PFSK-1 (cell line): ENCODE measurements at regions not wholly inside any gene's neighbourhood (a gene's known extent, or its start where the extent isn't known, plus 50 kb on each side); places are given as distances from the start of the nearest gene placed in this dataset.

Experiments used
- FOXP2 ChIP-seq: optimal IDR thresholded peaks from 2 replicates; pipeline ENCODE3; 2011; ENCODE audit warnings: borderline replicate concordance, control low read depth, inconsistent platforms; ENCODE audit not compliant: insufficient read depth; ENCODE audit errors: extremely low read length, extremely low read depth
- POLR2AphosphoS5 ChIP-seq: IDR thresholded peaks from 2 replicates; pipeline ENCODE4 v1.6.1; 2012; ENCODE audit warnings: low read depth, mild to moderate bottlenecking, control low read depth, low read length, moderate library complexity
- SIN3A ChIP-seq: IDR thresholded peaks from 2 replicates; pipeline ENCODE4 v1.6.1; 2012; ENCODE audit warnings: mild to moderate bottlenecking, low read length, moderate library complexity, borderline replicate concordance; ENCODE audit not compliant: insufficient read depth
- TAF1 ChIP-seq: IDR thresholded peaks from 2 replicates; pipeline ENCODE4 v1.6.1; 2012; ENCODE audit warnings: low read length, control low read depth, borderline replicate concordance; ENCODE audit not compliant: insufficient read depth
- TF ChIP-seq, protein P1 (sequence below), 2 experiments: IDR thresholded peaks; 2 replicates each; pipeline versions ENCODE4 v1.6.1 to v1.8.0; 2011 to 2012; ENCODE audit warnings: low read depth in 2 of 2, low read length in 2 of 2, control low read depth in 1 of 2, inconsistent platforms in 1 of 2, mild to moderate bottlenecking in 1 of 2, moderate library complexity in 1 of 2; ENCODE audit not compliant: insufficient read depth in 1 of 2

DNA sequence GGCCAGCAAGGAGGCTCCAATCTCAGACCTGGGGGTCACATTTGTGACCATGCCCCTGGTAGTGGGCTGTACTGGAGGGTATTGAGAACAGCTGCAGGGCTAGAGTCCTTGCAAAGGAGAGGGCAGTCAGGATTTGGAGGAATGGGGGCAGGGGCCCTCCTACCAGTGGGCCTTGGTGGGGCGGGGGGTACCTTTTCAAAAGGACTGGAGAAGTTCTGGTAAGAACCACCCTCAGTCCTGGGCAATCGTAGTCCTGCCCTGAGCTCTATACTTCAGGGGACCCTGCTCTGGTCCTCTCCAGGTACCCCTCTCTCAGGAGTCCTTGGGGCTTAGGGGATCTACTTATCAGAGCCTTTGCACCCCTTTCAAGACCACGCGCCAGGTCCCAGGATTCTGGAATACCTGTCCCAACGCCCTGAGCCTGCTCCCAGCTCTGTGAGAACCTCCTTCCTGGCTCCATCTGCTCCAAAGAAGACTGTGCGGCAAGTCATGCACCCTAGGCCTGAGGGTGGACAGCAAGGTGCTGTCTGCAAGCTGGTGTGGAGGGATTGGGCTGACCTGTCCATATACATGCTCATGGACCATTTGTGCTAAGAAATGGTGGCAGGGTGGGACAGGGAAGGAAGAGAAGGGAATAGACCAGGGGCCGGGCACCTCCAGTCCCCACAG, 134.1 kb upstream of the EEPD1 start:
- no peak for TF ChIP-seq SIN3A
- TF ChIP-seq, protein P1, sequence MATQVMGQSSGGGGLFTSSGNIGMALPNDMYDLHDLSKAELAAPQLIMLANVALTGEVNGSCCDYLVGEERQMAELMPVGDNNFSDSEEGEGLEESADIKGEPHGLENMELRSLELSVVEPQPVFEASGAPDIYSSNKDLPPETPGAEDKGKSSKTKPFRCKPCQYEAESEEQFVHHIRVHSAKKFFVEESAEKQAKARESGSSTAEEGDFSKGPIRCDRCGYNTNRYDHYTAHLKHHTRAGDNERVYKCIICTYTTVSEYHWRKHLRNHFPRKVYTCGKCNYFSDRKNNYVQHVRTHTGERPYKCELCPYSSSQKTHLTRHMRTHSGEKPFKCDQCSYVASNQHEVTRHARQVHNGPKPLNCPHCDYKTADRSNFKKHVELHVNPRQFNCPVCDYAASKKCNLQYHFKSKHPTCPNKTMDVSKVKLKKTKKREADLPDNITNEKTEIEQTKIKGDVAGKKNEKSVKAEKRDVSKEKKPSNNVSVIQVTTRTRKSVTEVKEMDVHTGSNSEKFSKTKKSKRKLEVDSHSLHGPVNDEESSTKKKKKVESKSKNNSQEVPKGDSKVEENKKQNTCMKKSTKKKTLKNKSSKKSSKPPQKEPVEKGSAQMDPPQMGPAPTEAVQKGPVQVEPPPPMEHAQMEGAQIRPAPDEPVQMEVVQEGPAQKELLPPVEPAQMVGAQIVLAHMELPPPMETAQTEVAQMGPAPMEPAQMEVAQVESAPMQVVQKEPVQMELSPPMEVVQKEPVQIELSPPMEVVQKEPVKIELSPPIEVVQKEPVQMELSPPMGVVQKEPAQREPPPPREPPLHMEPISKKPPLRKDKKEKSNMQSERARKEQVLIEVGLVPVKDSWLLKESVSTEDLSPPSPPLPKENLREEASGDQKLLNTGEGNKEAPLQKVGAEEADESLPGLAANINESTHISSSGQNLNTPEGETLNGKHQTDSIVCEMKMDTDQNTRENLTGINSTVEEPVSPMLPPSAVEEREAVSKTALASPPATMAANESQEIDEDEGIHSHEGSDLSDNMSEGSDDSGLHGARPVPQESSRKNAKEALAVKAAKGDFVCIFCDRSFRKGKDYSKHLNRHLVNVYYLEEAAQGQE (IDR thresholded peaks at IDR 0.05; ENCODE audit: insufficient read depth in 1 of 2, low read depth in 2 of 2, low read length in 2 of 2), result no peak
- TF ChIP-seq TAF1, result no peak
- no peak for TF ChIP-seq FOXP2

DNA sequence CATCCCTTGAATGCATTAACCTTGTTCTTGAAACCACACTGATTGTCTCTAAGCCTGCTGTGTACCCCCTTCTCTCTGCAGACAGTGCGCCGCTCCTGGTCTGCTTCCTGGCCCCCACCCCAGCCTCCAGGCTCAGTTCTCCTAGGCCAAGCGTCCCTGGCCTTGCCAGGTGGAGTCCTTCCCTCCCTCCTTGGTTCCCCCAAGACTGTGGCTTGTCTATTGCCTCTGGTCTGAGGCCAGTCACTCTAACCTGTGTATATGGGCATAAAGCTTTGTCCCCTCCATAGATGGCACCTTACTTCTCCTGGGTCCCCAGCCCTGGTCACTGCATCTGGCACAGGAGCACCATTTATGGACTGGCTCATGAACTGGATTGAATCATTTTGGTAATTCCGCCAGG, 133.5 kb upstream of the EEPD1 start:
- no peak for TF ChIP-seq POLR2AphosphoS5
- TF ChIP-seq, protein P1 (IDR thresholded peaks at IDR 0.05; ENCODE audit: insufficient read depth in 1 of 2, low read depth in 2 of 2, low read length in 2 of 2), result no peak
- no peak for TF ChIP-seq SIN3A
- no peak for TF ChIP-seq FOXP2
- no peak for TF ChIP-seq TAF1

DNA sequence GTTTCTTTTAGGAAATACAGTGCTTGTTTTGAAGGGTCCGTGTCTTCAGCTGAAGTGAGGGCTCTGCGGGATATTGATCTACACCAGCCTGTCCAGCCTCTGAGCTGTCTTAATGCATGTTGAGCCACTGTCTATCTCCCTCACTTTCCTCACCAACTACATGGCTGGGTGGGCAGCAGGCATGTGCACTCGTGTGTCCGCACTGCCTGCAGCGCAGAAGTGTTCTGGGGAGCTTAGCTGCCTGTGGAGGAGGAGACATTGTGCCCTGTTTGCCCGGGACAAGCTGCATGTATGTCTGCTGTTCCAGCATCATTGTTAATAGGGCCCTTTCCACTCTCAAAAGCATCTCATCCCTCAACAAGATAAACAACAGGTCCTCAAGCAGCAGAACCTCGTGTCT, 133.1 kb upstream of the EEPD1 start:
- TF ChIP-seq SIN3A, result no peak
- TF ChIP-seq FOXP2, result no peak
- no peak for TF ChIP-seq TAF1
- TF ChIP-seq, protein P1 (IDR thresholded peaks at IDR 0.05; ENCODE audit: insufficient read depth in 1 of 2, low read depth in 2 of 2, low read length in 2 of 2), result no peak
- no peak for TF ChIP-seq POLR2AphosphoS5

DNA sequence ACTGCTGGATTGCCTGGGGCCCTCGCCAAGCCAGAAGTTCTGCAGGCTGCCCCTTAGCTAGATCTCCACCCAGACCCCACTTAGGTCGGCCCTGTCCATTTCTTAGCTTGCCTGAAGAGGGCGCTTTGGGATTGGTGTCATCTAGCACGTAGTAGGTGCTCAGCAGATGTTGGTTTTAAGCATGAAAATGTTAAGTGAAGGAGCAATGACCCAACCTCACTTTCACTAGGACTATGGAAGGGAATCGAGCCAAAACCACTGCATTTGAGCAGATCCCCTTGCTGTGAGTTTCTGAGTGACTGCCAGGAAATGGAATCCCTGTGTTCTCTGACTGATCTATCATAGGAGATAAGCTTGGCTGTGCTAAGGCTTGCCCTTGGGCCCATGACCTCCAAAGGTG, 131.7 kb upstream of the EEPD1 start:
- no peak for TF ChIP-seq POLR2AphosphoS5
- TF ChIP-seq, protein P1 (IDR thresholded peaks at IDR 0.05; ENCODE audit: insufficient read depth in 1 of 2, low read depth in 2 of 2, low read length in 2 of 2), result no peak
- TF ChIP-seq SIN3A, result no peak
- TF ChIP-seq FOXP2, result no peak
- no peak for TF ChIP-seq TAF1

DNA sequence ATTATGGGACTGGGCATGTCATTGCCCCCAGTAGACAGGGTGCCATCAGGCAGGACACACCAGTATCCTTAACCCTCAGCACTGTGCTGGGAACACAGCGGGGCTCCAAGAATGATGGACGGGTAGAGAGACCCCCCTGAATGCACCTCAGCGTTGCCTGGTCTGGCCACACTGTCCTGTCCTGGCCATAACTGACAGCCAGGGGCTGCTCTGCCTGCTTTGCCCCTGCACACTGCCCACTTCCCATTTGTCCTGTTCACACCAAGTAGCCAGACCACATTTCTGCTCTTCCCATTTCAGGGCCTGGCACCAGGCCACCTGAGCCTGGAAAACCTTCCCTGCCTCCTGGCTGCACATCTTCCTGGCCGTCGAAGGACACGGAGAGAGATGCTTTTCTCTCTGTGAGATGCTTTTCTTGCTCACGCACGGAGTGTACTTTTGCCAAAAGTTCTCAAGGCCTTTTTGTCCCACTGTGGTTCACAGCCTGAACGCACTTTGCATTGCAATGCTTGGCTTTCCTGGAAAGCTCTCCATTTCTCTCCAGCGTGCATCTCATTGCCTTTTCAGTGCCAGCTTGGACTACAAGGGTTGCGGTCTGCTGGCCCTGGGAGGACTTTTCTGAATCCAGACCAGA, 131.0 kb upstream of the EEPD1 start:
- TF ChIP-seq, protein P1 (IDR thresholded peaks at IDR 0.05; ENCODE audit: insufficient read depth in 1 of 2, low read depth in 2 of 2, low read length in 2 of 2), result no peak
- TF ChIP-seq SIN3A (no peak), TAF1 (no peak), FOXP2 (no peak), POLR2AphosphoS5 (no peak)
